A172 (cell line): ENCODE measurements at regions not wholly inside any gene's neighbourhood (a gene's known extent, or its start where the extent isn't known, plus 50 kb on each side); places are given as distances from the start of the nearest gene placed in this dataset.
"Not testable (repeated sequence)": the region's sequence is repeated elsewhere in the genome, so short reads cannot be mapped to it uniquely, and the experiment has no call there.

Experiments
- DNase-seq: peaks from one replicate; pipeline ENCODE4 v3.0.0-alpha.2; 2015; ENCODE audit warnings: low spot score

GRCh38 chr1:8144323-8144722 lies 118.2 kb upstream of the ERRFI1 start:
- no peak for DNase-seq

GRCh38 chr1:8142955-8143629 lies 117.0 kb upstream of the ERRFI1 start:
- DNase-seq: peak; percentile 82

GRCh38 chr1:8139941-8140340 lies 113.8 kb upstream of the ERRFI1 start:
- no peak for DNase-seq

GRCh38 chr1:8139383-8139782 lies 113.3 kb upstream of the ERRFI1 start:
- DNase-seq: no peak

GRCh38 chr1:8138673-8139072 lies 112.6 kb upstream of the ERRFI1 start:
- DNase-seq: no peak

GRCh38 chr1:8137481-8138244 lies 111.6 kb upstream of the ERRFI1 start:
- peak; percentile 88 for DNase-seq

GRCh38 chr1:8136766-8137165 lies 110.7 kb upstream of the ERRFI1 start:
- no peak for DNase-seq

- DNase-seq: no peak
Observed at GRCh38 chr1:8135250-8135649, 109.1 kb upstream of the ERRFI1 start.

GRCh38 chr1:8134546-8135235 lies 108.6 kb upstream of the ERRFI1 start:
- DNase-seq: no peak

- DNase-seq: peak; percentile 83
Observed at GRCh38 chr1:8133657-8134430, 107.7 kb upstream of the ERRFI1 start.

- peak; percentile 29 for DNase-seq
Observed at GRCh38 chr1:8133190-8133589, 107.1 kb upstream of the ERRFI1 start.

GRCh38 chr1:8127171-8127641 lies 101.1 kb upstream of the ERRFI1 start:
- DNase-seq: no peak

GRCh38 chr1:8122477-8123407 lies 96.6 kb upstream of the ERRFI1 start:
- DNase-seq: peak; percentile 44

- DNase-seq: peak; percentile 73
Observed at GRCh38 chr1:8122160-8122476, 96.0 kb upstream of the ERRFI1 start.

- DNase-seq: peak; percentile 89
Observed at GRCh38 chr1:8121261-8122159, 95.4 kb upstream of the ERRFI1 start.

- peak; percentile 50 for DNase-seq
Observed at GRCh38 chr1:8120693-8121260, 94.7 kb upstream of the ERRFI1 start.

- not testable (repeated sequence) for DNase-seq
Observed at GRCh38 chr1:8118736-8119135, 92.6 kb upstream of the ERRFI1 start.

GRCh38 chr1:8118031-8118451 lies 91.9 kb upstream of the ERRFI1 start:
- DNase-seq: peak; percentile 47

- no peak for DNase-seq
Observed at GRCh38 chr1:8116894-8117264, 90.8 kb upstream of the ERRFI1 start.

GRCh38 chr1:8115769-8116167 lies 89.7 kb upstream of the ERRFI1 start:
- no peak for DNase-seq
